ENCODE measurements at regions not wholly inside any gene's neighbourhood (a gene's known extent, or its start where the extent isn't known, plus 50 kb on each side); places are given as distances from the start of the nearest gene placed in this dataset.

DNA sequence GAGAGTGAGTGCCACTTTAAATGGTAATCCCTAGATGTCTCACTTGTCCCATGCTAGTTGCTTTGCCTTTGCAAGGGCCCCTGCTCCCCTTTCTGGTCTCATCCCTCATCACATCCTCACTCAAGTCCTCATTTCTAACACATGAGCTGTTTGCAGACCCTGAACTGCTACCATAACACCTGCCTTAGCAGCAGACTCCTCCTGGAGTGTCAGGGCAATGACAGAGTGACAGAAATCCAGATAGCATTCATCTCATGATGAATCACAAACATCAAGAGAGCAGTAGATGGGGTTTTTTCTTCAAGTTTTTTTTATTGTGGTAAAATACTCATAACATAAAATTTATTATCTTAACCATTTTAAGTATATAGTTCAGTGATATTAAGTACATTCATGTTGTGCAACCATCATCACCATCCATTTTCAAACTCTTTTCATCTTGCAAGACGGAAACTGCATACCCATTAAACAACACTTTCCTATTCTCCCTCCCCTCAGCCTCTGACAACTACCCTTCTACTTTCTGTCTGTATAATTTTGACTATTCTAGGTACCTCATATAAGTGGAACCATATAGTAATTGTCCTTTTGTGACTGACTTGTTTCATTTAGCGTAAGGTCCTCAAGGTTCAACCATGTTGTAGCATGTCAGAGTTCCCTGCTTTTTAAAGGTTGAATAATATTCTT lies 133.2 kb upstream of the RPS6KA3 start:
- TF ChIP-seq, protein P1, sequence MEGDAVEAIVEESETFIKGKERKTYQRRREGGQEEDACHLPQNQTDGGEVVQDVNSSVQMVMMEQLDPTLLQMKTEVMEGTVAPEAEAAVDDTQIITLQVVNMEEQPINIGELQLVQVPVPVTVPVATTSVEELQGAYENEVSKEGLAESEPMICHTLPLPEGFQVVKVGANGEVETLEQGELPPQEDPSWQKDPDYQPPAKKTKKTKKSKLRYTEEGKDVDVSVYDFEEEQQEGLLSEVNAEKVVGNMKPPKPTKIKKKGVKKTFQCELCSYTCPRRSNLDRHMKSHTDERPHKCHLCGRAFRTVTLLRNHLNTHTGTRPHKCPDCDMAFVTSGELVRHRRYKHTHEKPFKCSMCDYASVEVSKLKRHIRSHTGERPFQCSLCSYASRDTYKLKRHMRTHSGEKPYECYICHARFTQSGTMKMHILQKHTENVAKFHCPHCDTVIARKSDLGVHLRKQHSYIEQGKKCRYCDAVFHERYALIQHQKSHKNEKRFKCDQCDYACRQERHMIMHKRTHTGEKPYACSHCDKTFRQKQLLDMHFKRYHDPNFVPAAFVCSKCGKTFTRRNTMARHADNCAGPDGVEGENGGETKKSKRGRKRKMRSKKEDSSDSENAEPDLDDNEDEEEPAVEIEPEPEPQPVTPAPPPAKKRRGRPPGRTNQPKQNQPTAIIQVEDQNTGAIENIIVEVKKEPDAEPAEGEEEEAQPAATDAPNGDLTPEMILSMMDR (IDR thresholded peaks at IDR 0.05): no peak
- TF ChIP-seq POLR2A (IDR thresholded peaks at IDR 0.05): no peak
- TF ChIP-seq POLR2AphosphoS5 (IDR thresholded peaks at IDR 0.05; ENCODE audit: insufficient read depth in 1 of 2, low read depth in 1 of 2): no peak
